HG03060 (cell line): ENCODE measurements at regions not wholly inside any gene's neighbourhood (a gene's known extent, or its start where the extent isn't known, plus 50 kb on each side); places are given as distances from the start of the nearest gene placed in this dataset.
A peak's percentile ranks its signal among the peaks of the same experiment; 100 is the strongest.
"Not testable (repeated sequence)": the region's sequence is repeated elsewhere in the genome, so short reads cannot be mapped to it uniquely, and the experiment has no call there.

Experiments
- ATAC-seq: cut with Tn5 transposase; IDR thresholded peaks from one replicate; pipeline ENCODE4 v1.9.1; 2021; ENCODE audit warnings: low read depth, moderate number of reproducible peaks; ENCODE audit not compliant: unreplicated experiment

DNA sequence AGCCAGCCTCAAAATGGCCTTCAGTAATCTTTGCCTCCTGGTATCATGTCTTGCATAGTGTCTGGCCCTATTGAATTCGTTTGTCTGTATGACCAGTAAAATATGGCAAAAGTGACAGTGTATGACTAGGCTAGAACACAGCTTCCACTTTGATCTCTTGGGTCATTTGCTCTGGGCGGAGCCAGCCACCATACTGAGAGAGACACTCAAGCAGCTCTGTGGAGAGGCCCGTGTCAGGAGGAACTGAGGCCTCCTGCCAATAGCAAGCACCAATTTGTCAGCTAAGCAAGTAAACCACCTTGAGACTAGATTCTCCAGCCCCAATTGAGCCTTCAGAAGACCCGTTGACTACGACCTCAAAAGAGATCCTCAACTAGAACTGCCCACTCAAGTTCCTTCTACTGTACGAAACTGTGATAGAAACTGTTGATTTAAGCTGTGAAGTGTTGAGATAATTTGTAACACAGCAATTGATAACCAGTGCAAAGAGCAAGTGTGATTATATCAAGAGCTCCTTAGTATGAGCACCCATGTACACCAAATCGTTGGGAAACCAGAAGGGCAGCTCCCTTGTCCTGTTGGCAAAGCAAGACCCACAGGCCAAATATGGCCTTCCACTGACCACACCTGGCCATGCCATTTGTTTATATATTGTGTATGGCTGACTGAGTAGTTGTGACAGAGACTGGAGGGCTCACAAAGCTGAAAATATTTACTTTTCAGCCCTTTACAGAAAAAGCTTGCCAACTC, 52.7 kb upstream of the SERBP1 start:
- no peak for ATAC-seq

DNA sequence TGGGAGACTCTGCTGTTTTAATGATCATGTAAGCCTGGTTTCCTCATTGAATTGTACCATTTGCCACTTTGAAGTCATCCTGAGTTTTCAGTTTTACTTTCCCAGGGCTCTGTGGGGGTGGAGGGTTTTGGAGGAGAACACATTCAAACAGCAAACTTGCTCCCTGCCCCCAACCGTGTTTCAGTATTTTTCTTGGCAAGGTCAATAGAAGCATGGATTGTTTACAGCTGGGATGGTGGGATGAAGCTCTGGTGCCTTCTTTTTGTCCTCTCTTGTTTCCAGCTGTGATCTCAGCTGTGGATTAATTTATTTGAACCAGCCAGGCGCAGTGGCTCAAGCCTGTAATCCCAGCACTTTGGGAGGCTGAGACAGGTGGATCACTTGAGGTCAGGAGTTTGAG, 54.3 kb upstream of the SERBP1 start:
- no peak for ATAC-seq

DNA sequence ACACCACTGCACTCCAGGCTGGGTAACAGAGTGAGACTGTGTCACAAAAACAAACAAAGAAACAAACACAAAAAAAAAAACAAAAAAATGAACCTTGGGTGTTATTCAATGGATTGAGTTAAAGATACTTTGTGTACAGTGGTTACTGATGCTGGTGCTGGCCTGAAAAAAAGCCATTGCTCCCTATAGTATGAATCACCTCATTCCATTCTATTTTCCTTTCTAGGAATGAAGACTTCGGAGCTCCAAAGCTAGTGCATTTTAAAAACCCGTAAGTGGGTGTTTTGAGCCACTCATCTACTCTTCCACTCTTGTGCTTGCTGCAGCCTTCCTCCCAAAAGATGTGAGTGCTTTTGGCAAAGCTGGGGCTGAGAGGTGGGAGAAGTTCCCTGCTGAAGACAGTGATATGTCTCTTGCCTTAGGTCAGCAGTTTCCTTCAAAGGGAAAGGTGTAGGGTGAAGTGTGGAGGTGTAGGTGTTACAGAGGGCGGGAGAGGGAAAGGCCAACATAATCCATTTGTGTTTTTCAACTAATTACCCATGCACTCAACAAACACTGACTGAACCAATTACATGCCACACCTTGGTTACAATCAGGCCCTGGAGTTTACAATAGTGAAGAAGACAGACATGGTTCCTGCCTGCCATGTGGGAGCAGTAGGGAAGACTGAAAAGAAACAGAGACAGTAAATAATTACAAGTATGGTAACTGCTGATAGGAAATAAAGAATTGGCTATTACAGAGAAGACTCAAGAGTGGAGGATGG, 55.0 kb upstream of the SERBP1 start:
- ATAC-seq: no peak

DNA sequence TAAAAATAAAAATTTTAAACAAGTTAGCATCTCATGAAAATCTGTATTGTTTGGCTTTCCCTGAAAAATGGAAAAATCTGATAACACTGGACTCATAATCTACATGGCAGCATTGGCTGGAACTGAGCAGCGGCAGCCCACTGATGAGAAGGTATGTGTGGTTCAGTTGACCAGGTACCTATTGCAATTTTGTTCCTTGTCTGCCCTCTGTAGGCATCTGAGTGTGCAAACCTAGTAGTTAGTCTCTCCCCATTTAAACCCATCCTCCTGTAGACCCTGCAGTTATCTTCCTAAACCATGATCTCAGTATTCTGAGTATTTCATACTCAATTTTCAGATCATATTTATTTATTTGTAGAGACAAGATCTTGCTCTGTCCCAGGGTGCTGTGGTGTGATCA, 59.4 kb upstream of the SERBP1 start:
- ATAC-seq: no peak

DNA sequence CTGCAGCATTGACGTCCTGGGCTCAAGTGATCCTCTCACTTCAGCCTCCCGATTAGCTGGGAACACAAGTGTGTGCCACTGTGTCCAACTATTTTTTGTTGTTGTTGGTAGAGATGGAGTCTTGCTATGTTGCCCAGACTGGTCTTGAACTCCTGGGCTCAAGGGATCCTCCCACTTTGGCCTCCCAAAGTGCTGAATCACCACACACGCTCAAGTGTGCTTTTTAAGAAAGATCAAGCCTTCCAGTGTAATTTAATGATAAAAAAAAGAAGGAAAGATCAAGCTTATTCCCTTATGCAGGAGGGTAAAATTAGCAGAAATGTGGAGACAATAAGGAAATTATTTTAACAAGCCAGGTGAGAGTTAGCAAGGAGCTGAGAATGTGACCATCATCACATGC, 61.1 kb upstream of the SERBP1 start:
- no peak for ATAC-seq

DNA sequence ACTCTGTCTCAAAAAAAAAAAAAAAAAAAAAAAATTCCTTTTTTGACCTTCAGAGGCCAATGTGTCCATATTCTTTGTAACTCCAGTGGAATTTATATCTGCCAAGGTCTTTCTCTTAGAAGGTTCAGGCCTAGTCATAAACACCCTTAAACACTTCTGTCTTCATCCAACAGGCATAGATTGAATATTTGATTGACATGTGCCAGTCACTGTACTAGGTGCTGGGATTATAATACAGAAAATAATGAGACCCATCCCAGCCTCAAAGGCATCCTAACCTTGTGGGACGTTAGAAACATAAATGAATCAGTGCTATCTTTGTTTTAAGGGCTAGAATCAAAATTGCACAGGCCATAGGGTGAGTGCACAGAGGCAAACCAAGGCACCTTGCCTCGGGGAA, 62.9 kb upstream of the SERBP1 start:
- no peak for ATAC-seq

DNA sequence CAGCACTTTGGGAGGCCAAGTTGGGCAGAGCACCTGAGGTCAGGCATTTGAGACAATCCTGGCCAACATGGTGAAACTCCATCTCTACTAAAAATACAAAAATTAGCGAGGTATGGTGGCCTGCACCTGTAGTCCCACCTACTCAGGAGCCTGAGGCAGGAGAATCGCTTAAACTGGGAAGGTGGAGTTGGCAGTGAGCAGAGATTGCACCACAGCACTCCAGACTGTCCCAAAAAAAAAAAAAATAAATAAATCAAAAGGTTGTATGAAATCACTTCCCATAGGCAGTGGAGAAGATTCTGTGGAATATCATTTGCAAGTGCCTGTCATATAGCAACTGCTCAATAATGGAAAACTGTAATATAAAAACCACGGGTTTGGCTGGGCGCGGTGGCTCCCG, 65.1 kb upstream of the SERBP1 start:
- ATAC-seq: no peak

DNA sequence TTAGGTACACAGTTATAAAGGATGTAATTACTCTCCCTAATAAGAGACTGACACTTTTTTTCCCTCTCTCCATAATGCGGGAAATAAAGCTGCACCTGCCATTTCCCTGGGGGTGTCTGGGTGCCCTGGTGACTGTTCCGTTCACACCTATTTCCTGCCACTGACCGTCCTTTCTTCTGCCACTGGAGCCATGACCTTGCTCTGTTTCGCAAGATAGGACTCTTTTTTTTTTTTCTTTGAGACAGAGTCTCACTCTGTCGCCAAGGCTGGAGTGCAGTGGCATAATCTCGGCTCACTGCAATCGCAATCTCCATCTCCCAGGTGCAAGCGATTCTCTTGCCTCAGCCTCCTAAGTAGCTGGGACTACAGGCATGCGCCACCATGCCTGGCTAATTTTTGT, 66.1 kb upstream of the SERBP1 start:
- no peak for ATAC-seq

DNA sequence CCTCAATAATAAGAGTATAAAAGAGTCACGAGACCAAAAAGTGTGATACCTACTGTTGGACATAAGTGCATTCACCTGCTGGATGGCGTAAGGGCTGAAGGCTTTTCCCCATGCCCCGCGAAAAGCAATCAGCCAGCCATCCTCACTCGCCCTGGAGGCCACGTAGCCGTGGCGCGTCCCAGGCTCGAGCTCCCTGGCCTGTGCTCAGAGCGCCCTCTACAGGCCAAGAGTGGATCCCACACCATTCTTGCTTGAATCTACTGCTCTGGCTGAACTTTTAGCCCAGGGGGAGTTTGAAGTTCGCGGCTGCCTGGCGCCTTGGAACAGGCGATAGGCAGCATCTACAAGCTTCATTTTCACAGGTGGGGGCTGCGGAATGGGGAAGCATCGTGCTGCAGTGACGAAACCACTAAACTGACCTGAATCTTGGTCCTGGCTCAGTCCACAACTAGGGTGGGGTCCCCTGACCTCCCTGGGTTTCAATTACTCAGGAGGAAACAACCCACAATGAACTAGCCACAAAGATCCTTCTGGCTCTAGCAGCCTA, 70.3 kb upstream of the SERBP1 start:
- ATAC-seq: peak; percentile 98

DNA sequence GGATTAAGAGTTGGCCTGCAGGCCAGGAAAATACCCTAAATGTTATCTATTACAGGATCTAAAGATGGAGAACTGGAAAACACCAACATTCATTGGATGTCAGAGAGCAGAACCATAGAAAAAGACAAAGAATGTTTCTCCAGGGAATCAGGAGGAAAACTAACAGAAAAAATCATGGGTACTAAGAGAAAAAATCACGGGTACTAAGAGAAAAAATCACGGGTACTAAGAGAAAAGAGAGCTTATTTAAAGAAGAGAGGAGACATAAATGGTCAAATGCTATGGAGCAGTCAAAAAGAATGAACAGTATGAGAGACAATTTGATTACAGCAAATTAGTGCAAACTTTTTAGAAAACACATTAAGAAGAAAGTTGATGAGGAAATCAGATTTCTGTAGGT, 73.8 kb upstream of the SERBP1 start:
- ATAC-seq: no peak

DNA sequence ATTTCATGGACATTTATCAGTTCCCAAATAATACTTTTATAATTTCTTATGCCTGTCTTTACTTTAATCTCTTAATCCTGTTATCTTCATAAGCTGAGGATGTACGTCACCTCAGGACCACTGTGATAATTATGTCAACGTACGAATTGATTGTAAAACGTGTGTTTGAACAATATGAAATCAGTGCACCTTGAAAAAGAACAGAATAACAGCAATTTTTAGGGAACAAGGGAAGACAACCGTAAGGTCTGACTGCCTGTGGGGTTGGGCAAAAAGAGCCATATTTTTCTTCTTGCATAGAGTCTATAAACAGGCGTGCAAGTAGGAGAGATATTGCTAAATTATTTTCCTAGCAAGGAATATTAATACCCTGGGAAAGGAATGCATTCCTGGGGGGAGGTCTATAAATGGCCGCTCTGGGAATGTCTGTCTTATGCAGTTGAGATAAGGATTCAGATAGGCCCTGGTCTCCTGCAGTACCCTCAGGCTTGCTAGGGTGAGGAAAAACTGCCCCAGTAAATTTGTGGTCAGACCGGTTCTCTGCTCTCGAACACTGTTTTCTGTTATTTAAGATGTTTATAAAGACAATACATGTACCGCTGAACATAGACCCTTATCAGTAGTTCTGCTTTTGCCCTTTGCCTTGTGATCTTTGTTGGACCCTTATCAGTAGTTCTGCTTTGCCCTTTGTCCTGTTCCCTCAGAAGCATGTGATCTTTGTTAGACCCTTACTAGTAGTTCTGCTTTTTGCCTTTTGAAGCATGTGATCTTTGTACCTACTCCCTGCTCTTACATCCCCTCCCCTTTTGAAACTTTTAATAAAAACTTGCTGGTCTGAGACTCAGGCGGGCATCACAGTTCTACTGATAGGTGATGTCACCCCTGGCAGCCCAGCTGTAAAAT, 83.4 kb upstream of the SERBP1 start:
- not testable (repeated sequence) for ATAC-seq

DNA sequence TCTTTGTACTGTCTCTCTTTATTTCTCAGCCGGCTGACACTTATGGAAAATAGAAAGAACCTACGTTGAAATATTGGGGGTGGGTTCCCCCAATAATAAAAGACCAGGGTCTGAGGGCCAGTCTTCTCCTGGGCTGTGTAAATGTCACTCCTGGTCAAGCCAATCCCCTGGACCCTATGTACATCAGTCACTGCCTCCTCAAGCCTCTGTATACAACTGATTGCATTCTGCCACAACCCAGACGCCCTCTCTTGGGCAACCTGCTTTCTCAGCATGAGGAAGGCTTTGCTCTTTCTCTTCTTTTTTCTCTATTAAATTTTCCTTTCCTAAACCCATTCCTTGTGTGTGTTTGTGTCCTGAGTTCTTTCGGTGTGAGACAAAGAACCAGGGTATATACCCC, 84.1 kb upstream of the SERBP1 start:
- ATAC-seq: no peak

DNA sequence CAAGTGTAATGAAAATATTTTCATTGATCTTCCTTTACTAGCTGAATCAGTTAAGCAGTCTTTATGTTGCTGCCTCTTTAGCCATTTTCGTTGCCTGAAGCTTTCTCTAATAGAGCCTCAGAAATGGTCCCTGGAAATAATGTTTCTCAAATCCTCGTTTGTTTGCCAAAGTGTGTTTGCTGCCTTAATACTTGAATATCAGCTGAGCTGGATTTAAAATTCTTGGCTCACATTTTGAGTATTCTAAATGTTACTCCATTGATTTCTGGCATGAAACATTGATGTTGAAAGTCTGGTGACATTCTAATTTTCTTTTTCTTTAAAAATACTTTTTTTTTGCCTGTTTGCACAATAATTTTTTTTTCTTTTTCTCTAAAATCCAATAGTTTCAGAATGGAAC, 84.6 kb upstream of the SERBP1 start:
- no peak for ATAC-seq

DNA sequence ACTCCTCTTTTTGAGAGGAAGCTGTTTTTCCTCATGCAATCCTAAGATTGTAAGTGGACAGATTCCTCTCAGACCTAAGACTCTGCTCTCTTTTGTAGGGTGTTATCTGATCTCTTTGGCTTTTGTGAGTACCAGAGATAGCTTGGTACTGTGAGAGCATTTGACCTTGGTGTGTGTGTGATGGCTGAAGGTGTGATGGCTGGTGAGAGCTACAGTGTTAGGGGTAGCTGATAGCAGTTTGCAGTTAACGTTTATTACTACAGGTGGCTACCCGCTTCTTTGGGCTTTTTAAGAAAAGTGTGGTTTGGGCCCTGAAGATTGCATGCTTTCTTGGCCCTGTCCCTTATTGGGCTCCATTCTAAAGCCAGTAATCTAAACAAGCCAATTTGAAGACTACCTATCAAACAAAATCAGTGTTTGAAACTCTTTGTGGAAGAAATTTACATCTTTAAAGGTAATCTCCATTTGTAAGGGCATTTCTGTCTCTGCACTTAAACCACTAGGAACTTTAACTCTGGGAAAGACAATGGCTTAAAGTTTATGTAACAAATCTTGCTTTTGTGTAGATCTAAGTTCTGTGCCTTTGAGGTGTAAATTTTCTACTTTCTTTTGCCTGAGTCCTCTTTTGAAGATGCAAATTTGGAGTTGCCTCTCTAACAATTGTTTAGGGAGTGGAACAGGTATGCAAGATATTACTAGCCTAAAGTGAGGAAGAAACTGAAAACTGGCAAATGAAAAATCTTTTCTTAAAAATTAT, 85.3 kb upstream of the SERBP1 start:
- no peak for ATAC-seq

DNA sequence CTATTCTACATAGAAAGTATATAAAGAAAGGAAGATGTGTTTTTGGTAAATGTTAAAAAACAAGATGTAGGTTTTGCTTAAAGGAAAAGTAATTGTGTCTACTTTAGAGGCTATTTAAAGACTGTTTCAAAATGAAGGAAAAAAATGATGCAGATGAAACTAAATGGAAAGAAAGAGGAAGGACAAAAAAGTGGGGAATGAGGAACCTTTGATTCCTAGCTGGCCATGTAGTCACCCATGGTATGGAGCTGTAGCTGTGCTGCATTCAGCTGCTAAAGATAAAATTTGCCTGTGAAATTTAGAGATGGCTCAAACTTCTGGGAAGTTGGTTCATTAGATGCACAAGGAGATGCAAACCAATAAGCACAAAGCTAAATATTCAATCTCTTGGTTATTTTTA, 86.8 kb upstream of the SERBP1 start:
- ATAC-seq: no peak

DNA sequence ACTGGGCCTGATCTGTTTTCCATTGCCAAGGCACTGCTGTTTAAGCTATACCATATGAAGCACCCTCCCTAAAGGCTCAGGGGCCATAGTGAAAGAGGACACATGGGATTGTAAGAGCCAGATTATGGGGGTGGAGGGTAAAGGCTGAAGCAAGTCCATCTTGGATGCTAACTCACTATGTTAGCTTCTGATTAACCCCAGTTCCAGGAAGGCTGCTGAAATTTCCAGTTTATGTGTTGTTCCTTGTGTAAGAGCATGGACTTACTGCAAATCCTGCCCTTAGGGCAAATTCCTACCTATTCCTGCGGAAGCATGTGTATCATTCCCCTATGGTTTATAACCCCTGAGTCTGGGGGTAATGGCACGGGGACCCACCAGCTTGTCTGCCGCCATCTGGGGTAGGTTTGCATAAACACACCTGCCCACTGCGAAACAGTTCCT, 91.8 kb upstream of the SERBP1 start:
- ATAC-seq: no peak

DNA sequence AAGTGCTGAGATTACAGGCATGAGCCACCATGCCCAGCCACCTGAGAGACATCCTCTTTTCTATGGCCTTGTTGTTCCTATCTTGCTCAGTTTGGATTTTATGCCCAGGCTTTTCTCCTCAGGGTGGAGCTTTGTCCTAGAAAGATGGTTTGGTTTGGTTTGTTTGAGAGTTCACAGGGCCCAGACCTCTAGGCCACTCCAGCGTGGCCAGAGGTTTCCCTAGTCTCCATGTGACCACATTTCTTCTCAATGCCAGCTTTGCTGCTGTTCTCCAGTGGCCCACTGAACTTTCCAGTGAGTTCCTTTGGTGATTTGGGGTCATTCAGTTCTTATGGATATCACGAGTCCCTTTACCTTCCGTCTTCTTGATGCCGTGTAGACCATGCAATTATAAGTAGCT, 92.6 kb upstream of the SERBP1 start:
- no peak for ATAC-seq

DNA sequence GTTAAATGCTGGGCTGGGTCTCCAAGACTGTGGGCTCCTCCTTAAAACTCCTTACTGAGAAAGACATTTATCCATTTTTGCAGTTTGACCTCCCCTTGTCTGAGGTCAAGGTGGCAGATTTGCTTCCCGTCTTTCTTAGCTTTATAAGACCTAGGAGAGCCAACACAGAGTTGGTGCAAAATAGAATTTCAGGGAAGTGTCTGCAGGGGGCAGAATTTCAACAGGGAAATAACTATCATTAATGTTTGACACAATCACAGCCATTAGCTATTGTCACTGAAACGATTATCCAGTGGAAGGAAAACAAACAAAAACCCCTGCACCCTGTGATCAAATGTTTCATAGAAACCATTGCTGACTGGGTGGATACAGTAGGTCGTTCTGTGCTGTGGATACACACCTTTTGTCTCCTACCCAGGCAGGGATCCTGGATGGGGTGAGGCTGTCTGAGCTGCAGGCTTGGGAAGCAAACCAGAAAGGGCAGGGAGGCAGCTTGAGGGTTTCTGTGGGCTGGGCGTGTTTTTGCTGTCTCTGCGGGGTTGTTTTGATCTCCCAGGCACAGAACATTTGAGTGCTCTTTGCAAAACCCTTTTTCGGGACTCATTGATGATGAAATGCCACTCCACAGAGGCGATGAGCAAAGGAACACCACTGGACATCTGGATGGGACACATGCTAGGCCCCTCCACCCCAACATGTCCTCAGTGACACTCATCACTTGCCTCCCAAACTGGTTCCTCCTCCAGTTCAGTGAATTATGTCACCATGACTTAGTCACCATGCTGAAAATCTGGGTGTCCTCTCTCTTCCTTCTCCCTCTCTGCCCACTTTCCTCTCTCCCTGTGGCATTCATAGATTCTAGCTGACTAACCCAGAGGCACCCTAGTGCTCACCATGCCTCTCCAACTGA, 94.2 kb upstream of the SERBP1 start:
- ATAC-seq: no peak
